ENCODE measurements at regions not wholly inside any gene's neighbourhood (a gene's known extent, or its start where the extent isn't known, plus 50 kb on each side); places are given as distances from the start of the nearest gene placed in this dataset.

DNA sequence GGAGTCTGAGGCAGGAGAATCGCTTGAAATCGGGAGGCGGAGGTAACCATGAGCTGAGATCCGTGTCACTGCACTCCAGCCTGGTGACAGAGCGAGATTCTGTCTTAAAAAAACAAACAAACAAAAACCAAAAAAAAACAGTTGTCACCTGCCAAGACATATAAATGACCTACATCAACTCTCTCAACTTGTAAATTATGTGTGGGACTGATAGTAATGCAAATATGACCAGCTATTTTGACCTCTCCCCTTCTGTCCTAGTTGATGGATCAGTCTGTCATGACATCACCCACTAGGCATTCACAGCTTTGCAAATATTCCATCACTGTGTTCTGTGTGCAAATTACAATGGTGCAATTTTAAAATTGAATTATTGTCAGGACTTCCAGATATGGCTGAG is 175.4 kb downstream of the EBLN2 start:
- no peaks in the 10 kb centered on the region for H3K27me3 ChIP-seq (ENCODE audit: control insufficient read depth, insufficient read depth, low read length)
- TF ChIP-seq, protein P1, sequence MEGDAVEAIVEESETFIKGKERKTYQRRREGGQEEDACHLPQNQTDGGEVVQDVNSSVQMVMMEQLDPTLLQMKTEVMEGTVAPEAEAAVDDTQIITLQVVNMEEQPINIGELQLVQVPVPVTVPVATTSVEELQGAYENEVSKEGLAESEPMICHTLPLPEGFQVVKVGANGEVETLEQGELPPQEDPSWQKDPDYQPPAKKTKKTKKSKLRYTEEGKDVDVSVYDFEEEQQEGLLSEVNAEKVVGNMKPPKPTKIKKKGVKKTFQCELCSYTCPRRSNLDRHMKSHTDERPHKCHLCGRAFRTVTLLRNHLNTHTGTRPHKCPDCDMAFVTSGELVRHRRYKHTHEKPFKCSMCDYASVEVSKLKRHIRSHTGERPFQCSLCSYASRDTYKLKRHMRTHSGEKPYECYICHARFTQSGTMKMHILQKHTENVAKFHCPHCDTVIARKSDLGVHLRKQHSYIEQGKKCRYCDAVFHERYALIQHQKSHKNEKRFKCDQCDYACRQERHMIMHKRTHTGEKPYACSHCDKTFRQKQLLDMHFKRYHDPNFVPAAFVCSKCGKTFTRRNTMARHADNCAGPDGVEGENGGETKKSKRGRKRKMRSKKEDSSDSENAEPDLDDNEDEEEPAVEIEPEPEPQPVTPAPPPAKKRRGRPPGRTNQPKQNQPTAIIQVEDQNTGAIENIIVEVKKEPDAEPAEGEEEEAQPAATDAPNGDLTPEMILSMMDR (IDR thresholded peaks at IDR 0.05; ENCODE audit: insufficient read depth, low read length, severe bottlenecking), result no peak
- DNase-seq (ENCODE audit: low read depth) (no peak), FAIRE-seq (no peak)
- no peaks in the 10 kb centered on the region for H3K36me3 ChIP-seq (ENCODE audit: control insufficient read depth, insufficient read depth, low read length)
- H3K4me3 ChIP-seq (ENCODE audit: low read depth, low read length), result no peak overlapping the region

DNA sequence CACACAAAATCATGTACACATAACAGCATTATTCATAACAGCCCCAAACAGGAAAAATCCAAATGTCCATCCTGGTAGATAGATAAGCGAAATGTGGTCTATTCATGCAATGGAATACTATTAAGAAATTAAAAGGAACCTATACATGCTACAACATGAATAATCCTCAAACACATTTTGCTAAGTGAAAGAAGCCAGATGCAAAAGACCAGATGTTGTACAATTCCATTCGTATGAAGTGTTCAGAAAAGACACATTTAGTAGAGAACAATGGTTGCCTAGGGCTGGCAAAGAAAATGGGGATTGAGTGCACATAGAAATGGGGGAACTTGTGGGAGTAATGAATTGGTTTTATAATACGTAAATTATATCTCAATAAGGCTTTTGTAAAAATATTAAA is 182.3 kb downstream of the EBLN2 start:
- DNase-seq (ENCODE audit: low read depth), result peak; percentile 45
- no peaks in the 10 kb centered on the region for H3K27me3 ChIP-seq (ENCODE audit: control insufficient read depth, insufficient read depth, low read length)
- H3K4me3 ChIP-seq (ENCODE audit: low read depth, low read length), result no peak overlapping the region
- TF ChIP-seq, protein P1 (IDR thresholded peaks at IDR 0.05; ENCODE audit: insufficient read depth, low read length, severe bottlenecking), result no peak
- H3K36me3 ChIP-seq (ENCODE audit: control insufficient read depth, insufficient read depth, low read length), result no peaks in the 10 kb centered on the region
- no peak for FAIRE-seq

DNA sequence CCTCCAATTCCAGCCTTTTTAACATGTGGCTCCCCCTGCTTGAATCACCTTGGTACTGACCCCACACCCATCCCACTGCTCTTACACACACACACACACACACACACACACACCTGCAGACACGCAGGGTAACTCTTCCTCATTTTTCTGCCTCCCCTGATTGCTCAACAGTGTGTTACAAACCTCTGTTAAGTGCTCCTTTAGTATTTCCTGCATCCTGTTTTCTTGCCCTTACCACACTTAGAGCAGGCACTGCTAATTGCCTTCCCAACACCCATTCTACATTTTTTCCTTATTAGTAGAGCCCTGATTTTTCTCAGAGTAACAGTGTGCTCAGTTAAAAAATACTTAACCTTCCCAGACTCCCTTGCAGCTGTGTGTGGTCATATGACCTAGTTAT is 184.0 kb downstream of the EBLN2 start:
- no peaks in the 10 kb centered on the region for H3K36me3 ChIP-seq (ENCODE audit: control insufficient read depth, insufficient read depth, low read length)

DNA sequence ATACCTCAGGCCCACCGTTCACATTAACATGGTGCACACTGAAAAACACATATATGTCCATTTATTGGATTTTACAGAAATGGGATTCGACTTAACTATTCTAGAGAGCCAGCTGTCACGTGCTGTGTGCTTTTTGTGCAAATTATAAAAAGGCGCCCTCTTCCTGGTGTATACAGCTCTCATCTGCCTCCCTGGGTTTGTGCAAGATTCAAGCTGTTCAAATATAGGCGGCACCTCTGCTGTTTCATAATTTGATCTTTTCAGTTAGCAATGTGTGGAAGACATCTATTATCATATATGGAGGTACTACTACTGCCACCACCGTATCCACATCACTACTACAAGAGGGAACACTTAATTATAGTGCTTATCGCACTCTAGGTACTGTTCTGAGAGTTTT is 187.6 kb downstream of the EBLN2 start:
- no peak for DNase-seq (ENCODE audit: low read depth)
- Histone ChIP-seq H3K36me3 (ENCODE audit: control insufficient read depth, insufficient read depth, low read length) (no peaks in the 10 kb centered on the region), H3K4me3 (ENCODE audit: low read depth, low read length) (no peak overlapping the region), H3K27me3 (ENCODE audit: control insufficient read depth, insufficient read depth, low read length) (no peaks in the 10 kb centered on the region)
- no peak for FAIRE-seq
- TF ChIP-seq, protein P1 (IDR thresholded peaks at IDR 0.05; ENCODE audit: insufficient read depth, low read length, severe bottlenecking), result no peak

More for the DNA sequence above, 184.0 kb downstream of the EBLN2 start:
- no peaks in the 10 kb centered on the region for H3K27me3 ChIP-seq (ENCODE audit: control insufficient read depth, insufficient read depth, low read length)
- H3K4me3 ChIP-seq (ENCODE audit: low read depth, low read length), result no peak overlapping the region
- no peak for FAIRE-seq
- TF ChIP-seq, protein P1 (IDR thresholded peaks at IDR 0.05; ENCODE audit: insufficient read depth, low read length, severe bottlenecking), result no peak
- peak; percentile 56 for DNase-seq (ENCODE audit: low read depth)

DNA sequence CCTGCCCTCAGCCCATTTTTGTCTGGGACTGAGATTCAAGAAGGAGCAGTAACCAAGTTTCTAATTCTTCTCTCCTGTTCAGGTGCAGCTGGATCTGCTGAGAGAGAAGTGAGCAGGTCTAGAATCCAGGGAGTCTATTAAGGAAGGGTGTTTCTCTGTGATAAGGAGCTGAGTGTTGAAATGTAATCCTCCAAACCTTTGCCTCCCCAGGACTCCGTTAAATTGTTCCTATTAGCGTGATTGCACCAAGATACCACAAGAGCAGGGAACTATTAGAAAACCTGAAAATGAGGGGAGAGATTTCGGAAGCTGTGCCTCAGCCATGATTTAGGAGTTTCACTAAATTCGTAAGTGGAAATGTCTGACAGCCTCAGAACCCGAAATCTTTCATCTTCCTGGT is 192.6 kb downstream of the EBLN2 start:
- DNase-seq (ENCODE audit: low read depth) (no peak), FAIRE-seq (no peak)
- H3K27me3 ChIP-seq (ENCODE audit: control insufficient read depth, insufficient read depth, low read length), result no peaks in the 10 kb centered on the region
- H3K36me3 ChIP-seq (ENCODE audit: control insufficient read depth, insufficient read depth, low read length), result no peaks in the 10 kb centered on the region
- TF ChIP-seq, protein P1 (IDR thresholded peaks at IDR 0.05; ENCODE audit: insufficient read depth, low read length, severe bottlenecking), result no peak
- no peak overlapping the region for H3K4me3 ChIP-seq (ENCODE audit: low read depth, low read length)

DNA sequence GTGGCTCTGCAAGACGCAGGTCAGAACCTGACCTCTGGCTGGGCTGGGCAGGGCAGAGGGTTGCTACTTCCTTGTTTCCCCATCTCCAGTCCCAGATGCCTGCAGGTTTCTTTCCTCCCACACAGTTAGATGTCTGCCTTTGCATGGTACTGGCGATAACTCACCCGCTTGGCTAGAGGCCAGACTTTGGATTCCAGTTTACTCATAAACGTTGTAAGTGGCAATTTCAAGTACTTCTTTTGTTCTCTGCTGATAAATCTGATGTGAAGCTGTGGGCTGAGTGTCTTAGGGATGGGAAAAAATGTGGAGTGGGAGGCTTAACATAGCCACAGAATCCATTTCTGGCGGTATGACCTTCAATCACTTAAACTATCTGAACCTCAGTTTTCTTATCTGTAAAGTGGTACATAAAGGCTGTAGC is 194.2 kb downstream of the EBLN2 start:
- FAIRE-seq, result peak; percentile 95
- H3K36me3 ChIP-seq (ENCODE audit: control insufficient read depth, insufficient read depth, low read length), result no peaks in the 10 kb centered on the region
- no peak overlapping the region for H3K4me3 ChIP-seq (ENCODE audit: low read depth, low read length)
- DNase-seq (ENCODE audit: low read depth), result peak; percentile 95
- TF ChIP-seq, protein P1 (IDR thresholded peaks at IDR 0.05; ENCODE audit: insufficient read depth, low read length, severe bottlenecking), result no peak
- no peaks in the 10 kb centered on the region for H3K27me3 ChIP-seq (ENCODE audit: control insufficient read depth, insufficient read depth, low read length)

All from bronchial epithelial cell (primary cell).